Kidney tubule cell (primary cell): ENCODE measurements at regions not wholly inside any gene's neighbourhood (a gene's known extent, or its start where the extent isn't known, plus 50 kb on each side); places are given as distances from the start of the nearest gene placed in this dataset.

Source experiments
- DNase-seq: peaks from one replicate; pipeline ENCODE4 v3.0.0-alpha.2; 2018; ENCODE audit warnings: low spot score

DNA sequence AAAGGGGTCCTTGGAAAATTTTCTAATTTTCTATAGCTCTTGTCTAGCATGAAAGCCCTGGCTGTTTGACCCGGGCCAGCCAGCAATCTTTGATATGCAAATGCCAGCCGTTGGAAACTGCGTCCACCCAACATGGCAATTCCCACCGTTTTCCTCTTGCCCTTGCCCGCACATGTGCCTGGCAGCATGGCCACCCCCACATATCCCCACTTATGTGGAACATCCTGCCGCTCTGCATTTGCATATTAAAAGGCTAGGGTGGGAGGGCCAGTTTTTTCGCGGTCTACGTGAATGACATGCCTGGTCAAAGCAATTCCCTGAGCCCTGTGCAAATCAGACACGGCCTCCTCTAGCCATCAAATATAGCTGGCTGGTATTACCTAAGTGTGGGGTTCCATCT, 110.3 kb upstream of the TDRD3 start:
- DNase-seq: no peak

DNA sequence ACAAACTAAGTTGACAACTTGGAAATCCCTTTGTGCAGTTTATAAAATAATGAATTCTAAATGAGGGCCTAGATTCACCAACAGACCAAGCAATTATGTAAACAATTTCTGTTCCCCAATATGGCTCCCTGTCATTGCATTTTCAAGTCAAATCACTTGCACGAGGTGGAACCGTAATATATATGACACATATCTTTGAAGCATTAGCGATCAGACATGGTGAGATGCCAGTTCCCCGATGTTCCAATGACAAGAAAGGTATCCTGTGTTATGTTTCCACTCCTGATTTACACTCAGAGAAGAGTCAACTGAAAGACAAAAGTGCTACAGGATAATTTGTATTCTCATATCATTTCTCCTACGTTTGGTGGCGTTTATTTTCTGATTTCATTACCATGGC, 108.5 kb upstream of the TDRD3 start:
- no peak for DNase-seq

DNA sequence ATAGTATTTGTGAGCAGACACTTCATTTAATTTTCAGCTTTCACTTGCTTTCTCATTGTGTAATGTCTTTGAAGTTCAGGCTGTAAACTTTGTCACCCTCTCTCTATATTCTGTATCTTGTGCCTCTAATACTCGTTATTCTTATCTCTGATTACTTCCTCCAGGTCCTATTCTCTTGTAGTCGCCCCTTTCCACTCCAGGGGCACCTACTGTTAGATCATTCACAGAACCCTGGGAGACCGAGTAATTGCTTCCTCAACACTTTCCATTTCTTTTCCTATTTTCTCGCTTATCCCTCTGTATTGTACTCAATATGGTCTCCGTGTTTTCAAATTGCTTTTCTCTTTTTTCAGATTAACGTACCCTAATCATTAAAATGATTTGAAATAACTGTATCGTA, 93.9 kb upstream of the TDRD3 start:
- DNase-seq: no peak

DNA sequence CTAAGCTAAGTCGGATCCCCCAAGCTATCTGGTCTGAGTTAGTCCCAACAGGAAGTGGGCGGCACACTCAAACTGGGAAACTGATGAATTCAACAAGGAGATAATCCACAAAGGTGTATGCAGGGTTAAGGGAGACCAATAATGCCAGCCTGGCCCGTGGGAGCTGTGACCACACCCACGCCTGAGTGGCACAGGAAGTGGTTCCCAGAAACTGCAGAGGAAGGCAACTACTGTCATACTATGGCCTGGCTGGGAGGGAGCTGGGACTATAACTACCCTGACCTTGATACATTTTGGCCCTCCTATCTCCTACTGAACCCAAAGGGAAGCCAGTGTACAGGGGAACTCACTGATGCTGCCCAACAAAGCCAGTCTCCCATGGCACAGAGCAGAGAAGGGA, 85.5 kb upstream of the TDRD3 start:
- no peak for DNase-seq

- peak; percentile 43 for DNase-seq
Observed at GRCh38 chr13:60312851-60313505, 84.0 kb upstream of the TDRD3 start.

DNA sequence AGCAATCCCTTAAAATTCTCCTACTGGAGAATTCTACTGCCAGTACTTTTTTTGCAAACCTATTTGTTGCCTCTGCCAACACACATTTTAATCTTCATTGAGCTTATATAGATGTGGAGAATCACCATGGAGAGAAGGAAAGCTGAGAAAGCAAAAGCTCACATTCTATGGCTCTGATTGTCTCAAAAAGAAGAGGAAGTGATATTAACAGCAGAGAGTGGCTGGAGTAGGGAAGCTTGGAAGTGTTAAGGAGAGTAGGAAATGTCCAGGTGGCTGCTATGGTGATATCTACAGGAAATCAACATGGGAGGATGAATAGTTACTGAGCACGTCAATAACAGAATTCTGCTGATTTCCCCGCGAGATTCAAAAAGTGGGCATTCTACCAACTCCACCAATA, 78.8 kb upstream of the TDRD3 start:
- no peak for DNase-seq

DNA sequence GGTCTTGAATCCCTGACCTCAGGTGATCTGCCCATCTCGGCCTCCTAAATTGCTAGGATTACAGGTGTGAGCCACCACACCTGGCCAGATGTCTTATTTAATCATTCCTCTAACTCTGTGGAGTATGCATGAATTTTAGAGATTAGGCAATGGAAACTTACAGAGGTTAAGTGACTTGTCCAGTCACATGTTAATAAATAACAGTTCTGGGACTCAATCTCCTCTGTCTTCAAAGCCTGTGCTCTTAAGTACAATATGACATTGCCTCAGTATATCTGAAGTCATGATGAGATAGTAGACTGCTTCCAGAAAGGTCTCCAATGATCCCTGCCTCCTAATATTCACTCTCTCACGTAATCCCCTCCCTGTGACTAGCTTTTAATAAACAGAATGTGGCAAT, 72.9 kb upstream of the TDRD3 start:
- peak; percentile 49 for DNase-seq

DNA sequence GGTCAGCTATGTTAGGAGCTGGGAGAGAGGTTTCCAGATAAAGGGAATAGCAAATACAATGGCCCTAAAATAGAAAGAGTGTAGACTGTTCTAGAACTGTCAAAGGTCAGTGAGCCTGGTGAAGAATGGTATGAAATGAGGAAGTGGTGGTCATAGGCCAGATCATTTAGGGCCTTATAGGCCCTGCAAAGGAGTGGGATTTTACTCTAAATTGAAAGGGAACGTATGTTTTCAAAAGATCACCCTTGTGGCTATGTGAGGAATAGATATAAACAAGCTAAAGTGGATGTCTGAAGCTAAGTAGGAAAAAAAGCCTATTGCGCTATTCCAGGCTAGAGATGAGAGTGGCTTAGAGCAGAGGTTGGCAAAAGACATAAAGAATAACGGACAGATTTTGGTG, 70.7 kb upstream of the TDRD3 start:
- DNase-seq: no peak

- DNase-seq: peak; percentile 53
Observed at GRCh38 chr13:60327511-60327910, 69.5 kb upstream of the TDRD3 start.

DNA sequence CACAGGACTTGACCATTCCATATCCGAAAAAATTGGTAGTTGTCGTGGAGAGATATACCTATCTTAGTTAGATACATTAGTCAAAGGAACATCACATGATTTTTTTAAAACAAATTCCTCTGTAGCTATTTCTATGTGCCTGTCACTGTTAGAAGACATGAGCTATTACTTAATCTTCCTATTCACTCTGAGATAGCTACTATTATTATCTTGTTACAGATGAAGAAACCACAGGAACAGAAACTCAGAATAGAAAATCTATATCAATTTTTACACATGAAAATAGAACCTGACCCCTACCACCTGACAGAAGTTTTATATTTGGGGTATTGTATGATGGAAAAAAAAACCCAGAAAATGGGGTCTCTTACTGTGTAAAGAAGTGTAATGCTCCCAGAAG, 68.9 kb upstream of the TDRD3 start:
- no peak for DNase-seq

DNA sequence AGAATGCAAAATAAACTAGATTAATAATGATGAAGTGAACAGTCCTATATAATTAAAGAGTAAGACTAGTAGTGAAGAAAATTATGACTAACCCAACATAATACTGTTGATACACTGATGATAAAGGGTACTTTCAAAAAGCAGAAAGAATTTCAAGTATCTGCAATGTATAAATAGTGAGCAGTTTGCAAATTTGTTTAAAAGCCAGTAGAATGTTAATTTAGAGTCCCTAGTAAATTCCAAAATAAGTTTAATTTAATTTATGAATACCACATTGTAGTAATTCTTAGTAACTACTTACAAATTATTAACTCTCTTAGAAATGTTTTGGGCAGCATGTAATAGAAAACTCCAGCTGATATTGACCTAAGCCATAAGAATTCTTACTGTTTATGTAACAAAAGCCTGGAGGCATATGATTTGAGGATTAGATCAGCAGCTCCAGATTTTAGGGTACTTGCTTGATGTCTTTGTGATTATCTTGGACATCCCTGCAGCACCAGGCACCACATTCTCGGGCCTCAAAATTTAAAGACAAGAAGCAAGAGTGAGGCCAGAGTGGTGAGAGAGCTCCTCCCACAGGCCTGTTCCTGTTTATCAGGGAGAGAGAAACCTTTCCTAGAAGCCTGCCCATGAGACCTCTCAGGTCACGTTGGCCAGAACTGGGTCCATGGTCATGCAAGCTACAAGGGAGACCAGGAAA, 67.6 kb upstream of the TDRD3 start:
- DNase-seq: peak; percentile 63

DNA sequence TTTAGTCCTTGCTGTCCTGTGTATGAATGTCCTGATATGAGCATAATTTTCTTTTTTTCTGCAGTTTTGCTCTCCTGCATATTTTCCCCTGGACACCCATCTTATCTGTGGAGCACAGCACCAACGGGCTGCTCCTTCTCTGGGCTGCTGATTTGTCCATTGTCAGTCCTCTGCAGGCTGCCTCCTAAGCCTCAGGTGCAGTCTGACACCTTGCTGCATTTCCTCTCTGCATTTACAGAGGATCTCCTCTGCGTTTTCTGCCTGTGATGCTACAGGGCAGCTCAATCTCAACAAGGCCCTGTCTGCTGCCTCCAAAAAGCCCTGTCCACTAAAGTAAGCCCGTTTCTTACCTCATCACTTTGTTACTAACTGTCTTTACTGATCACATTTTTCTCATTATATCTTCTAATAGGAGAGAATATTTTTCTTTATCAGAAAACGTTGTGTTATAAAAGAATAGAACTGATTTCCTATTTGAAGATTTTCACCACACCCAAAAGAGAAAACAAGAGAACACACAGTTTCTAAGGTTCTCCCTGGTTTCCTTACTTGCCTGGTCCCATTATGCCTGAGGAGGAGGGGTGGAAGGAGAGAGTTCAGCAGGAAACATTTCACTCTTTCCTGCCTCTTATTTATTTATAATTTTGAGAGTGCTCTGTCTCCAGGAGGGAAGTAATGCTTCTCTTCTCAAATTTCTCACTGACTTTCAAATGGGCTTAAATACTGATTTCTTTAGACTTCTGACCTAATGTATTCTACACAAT, 65.6 kb upstream of the TDRD3 start:
- no peak for DNase-seq

DNA sequence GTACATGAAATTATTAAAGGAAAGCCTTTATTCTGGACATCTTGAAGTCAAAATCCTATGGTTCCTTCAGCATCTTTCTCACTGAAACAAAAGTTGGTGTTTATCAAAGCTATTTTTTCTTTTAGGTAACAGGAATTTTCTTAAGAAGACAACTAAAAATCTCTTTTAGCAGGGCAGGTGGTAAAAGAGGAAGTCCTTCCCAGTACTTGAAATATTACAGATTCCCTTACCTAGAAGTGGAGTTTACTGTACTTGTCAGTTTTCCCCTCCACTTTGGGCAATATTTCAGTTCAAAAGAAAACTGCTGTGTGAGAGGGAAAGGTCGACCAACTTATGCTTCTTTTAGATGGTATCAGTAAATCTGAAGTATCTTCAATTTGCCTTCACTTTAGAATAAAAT, 64.3 kb upstream of the TDRD3 start:
- DNase-seq: no peak

DNA sequence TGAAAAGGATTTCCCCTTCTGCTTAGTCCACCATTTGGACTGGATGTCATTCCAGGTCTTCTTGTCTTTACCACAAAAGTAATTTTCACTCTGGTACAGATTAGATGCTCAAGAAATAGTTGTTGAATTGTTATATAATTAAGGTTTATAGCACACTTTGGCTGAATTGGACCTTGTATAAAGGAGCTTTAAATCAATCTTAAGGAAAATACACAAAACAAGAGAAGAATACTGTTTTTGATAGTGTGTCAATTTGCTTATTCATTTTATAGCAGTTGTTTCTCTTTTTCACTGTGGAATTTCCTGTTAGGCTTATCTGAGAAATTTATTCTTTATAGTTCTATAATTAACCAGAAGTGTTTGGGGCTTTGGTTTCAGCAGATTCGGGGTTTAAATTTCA, 62.7 kb upstream of the TDRD3 start:
- no peak for DNase-seq

- DNase-seq: peak; percentile 35
Observed at GRCh38 chr13:60335531-60335930, 61.5 kb upstream of the TDRD3 start.

GRCh38 chr13:60338754-60339153, 58.3 kb upstream of the TDRD3 start:
- no peak for DNase-seq

GRCh38 chr13:60343978-60344377, 53.0 kb upstream of the TDRD3 start:
- no peak for DNase-seq

GRCh38 chr13:60347174-60347573, 49.8 kb upstream of the TDRD3 start:
- no peak for DNase-seq
